Fibroblast of the aortic adventitia (primary cell): ENCODE measurements at regions not wholly inside any gene's neighbourhood (a gene's known extent, or its start where the extent isn't known, plus 50 kb on each side); places are given as distances from the start of the nearest gene placed in this dataset.
"Not testable (repeated sequence)": the region's sequence is repeated elsewhere in the genome, so short reads cannot be mapped to it uniquely, and the experiment has no call there.

Experiments
- DNase-seq: peaks from one replicate; pipeline ENCODE4 v3.0.0-alpha.2; 2010; ENCODE audit warnings: low read depth
- H3K4me3 ChIP-seq: 2 replicates; pipeline ENCODE4 v1.5.1; 2011; ENCODE audit warnings: low read depth, mild to moderate bottlenecking, control low read depth, low read length, moderate library complexity
- TF ChIP-seq, protein P1 (sequence below): IDR thresholded peaks from 2 replicates; pipeline ENCODE4 v1.5.1; 2011; ENCODE audit warnings: mild to moderate bottlenecking, low read length, control low read depth, inconsistent platforms; ENCODE audit not compliant: insufficient read depth

DNA sequence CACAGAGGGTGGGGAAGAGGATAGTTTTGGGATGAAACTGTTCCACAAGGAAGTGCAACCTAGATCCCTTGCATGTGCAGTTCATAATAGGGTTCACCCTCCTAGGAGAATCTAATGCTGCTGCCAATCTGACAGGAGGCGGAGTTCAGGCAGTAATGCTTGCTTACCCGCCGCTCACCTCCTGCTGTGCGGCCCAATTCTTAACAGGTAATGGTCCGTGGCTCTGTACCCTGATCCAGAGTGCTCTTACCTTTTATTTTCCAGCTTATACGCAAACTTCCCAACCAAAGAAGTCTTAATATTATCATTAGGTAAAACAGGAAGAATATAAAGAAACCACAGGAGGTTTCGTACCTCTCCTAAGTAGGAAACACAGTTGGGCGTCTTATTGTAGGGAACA is 82.7 kb upstream of the CD302 start:
- no peak overlapping the region for H3K4me3 ChIP-seq
- TF ChIP-seq, protein P1, sequence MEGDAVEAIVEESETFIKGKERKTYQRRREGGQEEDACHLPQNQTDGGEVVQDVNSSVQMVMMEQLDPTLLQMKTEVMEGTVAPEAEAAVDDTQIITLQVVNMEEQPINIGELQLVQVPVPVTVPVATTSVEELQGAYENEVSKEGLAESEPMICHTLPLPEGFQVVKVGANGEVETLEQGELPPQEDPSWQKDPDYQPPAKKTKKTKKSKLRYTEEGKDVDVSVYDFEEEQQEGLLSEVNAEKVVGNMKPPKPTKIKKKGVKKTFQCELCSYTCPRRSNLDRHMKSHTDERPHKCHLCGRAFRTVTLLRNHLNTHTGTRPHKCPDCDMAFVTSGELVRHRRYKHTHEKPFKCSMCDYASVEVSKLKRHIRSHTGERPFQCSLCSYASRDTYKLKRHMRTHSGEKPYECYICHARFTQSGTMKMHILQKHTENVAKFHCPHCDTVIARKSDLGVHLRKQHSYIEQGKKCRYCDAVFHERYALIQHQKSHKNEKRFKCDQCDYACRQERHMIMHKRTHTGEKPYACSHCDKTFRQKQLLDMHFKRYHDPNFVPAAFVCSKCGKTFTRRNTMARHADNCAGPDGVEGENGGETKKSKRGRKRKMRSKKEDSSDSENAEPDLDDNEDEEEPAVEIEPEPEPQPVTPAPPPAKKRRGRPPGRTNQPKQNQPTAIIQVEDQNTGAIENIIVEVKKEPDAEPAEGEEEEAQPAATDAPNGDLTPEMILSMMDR = no peak
- DNase-seq = no peak

DNA sequence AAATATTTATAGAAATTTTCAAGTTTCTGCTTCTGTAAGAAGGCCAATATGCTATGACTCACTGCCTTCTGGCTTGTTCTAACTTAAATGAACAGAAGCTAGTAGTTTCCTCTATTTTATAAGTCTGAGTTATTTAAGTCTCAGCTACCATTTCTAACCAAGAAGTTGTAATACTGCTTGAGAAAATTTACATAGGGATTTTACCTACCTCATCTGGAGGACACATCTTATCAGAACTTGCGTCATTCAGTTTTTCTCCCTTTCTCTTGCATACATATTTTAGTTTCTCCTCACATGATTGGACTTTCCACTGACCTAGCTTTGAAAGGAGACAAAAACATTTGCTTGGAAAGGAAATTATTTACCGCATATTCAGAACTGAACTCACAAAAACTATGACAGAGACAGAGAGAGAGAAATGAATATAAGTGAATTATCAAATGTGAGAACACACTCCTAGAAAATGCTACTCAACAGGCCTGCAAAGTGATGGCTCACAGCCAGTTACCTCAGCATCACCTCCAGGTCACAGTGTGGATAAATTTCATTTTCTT is 81.1 kb upstream of the CD302 start:
- DNase-seq = peak; percentile 61
- no peak overlapping the region for H3K4me3 ChIP-seq
- TF ChIP-seq, protein P1 = no peak

DNA sequence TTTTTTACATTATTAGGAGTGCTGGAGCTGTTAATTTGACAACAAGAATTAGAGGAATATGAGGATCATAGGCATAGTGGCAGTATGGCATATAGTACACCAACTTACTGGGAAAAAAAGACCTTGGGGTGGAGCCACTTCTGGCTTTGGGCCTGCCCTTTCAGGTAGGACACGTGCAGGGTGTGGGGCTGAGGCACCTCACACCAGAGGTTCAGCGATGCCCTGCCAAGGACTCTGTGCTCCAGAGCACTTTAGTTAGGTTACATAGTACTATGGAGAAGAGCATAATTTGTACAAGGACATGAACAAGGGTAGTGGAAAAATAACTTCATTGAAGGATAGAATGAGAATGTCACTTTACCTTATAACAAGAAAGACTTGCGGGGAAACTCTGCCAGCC is 77.1 kb upstream of the CD302 start:
- DNase-seq = no peak
- TF ChIP-seq, protein P1 = no peak
- H3K4me3 ChIP-seq = no peak overlapping the region

DNA sequence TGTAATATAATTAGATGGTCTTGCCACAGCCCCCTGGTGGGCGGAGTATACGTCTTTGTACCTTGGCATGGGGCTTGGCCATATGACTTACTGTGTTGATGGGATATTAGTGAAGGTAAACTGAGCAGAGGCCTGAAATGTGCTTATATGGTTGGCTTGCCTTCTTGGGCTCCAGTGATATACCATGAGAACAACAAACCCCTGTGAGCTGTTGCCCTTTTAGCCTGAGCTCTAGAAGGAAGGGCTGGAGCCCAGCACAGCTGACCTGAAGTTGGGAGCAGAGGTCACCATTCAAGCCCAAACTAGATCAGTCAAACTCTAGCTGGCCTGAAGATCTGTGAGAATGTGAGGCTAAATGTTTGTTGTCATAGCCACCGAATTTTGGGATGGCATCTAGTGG is 75.2 kb upstream of the CD302 start:
- TF ChIP-seq, protein P1 = no peak
- no peak overlapping the region for H3K4me3 ChIP-seq
- no peak for DNase-seq

- H3K4me3 ChIP-seq = no peak overlapping the region
- DNase-seq = no peak
- TF ChIP-seq, protein P1 = no peak
These were observed 74.3 kb upstream of the CD302 start for GRCh38 chr2:159872353-159872752.

GRCh38 chr2:159868598-159869159 is 70.7 kb upstream of the CD302 start:
- not testable (repeated sequence) for DNase-seq, H3K4me3 ChIP-seq

DNA sequence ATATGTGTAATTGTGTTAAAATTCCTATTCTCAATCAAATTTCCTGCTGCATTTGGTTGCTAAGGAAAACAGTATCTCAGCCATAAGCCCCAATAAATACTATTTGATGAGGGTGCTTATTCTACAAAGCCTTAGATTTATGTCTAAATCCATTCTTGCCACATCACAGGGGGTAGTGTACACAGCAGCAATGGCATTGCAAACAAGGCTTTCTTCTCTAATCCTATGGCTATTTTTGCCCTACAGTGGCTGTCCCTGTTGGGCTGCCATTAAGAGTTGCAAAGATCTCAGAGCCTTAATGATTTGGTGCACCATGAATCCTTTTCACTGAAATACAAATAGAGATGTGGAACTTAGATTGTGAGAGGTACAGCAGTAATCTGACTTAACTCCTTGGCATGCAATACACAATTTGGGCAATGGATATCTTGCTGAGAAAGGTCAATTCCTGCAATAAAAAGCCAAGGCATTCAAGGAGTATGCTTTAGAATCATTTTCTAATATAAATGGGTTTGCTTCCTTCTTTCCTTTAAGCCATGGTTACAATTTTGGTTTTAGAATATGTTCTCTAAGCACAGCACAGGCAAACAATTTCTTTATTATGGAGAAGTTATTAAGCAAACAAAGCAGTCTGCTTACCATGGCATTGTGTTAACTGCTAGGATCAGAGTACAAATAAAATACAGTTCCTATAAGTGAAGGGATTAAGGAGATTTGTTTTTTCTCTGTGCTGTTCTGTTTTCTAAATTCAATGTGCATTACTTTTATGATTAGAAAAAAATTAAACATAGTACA is 69.8 kb upstream of the CD302 start:
- no peak for DNase-seq
- H3K4me3 ChIP-seq = no peak overlapping the region
- TF ChIP-seq, protein P1 = no peak
